AG04450 (cell line): ENCODE measurements at regions not wholly inside any gene's neighbourhood (a gene's known extent, or its start where the extent isn't known, plus 50 kb on each side); places are given as distances from the start of the nearest gene placed in this dataset.

Source experiments
- CTCF ChIA-PET: fragments of 300-600, 350-600 bp; formaldehyde crosslinking; extraction: SDS; loops from one replicate; lab custom pipeline; 2022; ENCODE audit warnings: antibody characterized with exemption, inconsistent platforms; lab: Charles Lee
- POLR2A ChIA-PET: fragments of 350-600 bp; formaldehyde crosslinking; extraction: SDS; loops from one replicate; lab custom pipeline; 2021; ENCODE audit warnings: antibody characterized with exemption, inconsistent platforms; lab: Yijun Ruan, JAX
- DNase-seq: peaks from one replicate; pipeline ENCODE4 v3.0.0-alpha.2; 2011; ENCODE audit warnings: low read depth, low spot score
- H3K27ac ChIP-seq: one replicate; pipeline ENCODE4 v1.5.1; 2012; ENCODE audit warnings: low read depth, low read length, control low read depth
- H3K27me3 ChIP-seq: one replicate; pipeline ENCODE4 v1.6.0; 2012; ENCODE audit warnings: low read length; ENCODE audit not compliant: control insufficient read depth, insufficient read depth
- H3K4me3 ChIP-seq: 2 replicates; pipeline ENCODE4 v1.5.1; 2011; ENCODE audit warnings: mild to moderate bottlenecking, low read depth, low read length, control low read depth
- H3K9me3 ChIP-seq: 2 replicates; pipeline ENCODE4 v1.5.1; 2012; ENCODE audit warnings: low read length; ENCODE audit not compliant: control insufficient read depth, insufficient read depth
- CTCF ChIP-seq: IDR thresholded peaks from 2 replicates; pipeline ENCODE4 v1.5.1; 2011; ENCODE audit warnings: low read depth, low read length, control low read depth, inconsistent platforms

- Histone ChIP-seq H3K27me3 (no peaks in the 10 kb centered on the region), H3K9me3 (no peaks in the 10 kb centered on the region), H3K27ac (no peak overlapping the region), H3K4me3 (no peak overlapping the region)
- CTCF ChIA-PET = interaction anchor here (1.5 kb wide), 1 partner anchor 86 kb away, joined by 6 read pairs; no protein-coding TSS in a partner anchor
- POLR2A ChIA-PET = no interaction called here
- no peak for DNase-seq
- no peak for TF ChIP-seq CTCF
These were observed 82.9 kb downstream of the ELOVL4 start for GRCh38 chr6:79864421-79864820.

DNA sequence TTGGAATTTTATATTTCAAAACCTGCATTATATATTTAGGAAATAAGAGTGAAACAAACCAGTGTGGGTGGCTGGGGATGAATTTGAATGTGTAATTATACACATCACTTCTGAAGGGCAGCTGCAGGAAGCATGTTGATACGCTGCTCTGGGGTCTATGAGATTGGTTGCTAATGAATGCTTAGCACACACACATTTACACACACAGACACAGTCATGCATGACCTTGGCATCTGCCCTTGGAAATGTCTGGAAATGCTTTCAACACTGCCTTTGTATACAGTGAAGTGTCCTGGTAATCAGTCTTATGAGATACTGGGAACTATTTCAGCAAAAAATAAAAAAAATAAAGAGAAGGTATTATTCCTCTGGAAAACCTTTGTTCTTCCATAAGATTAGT is 83.4 kb downstream of the ELOVL4 start:
- TF ChIP-seq CTCF = no peak
- CTCF ChIA-PET = interaction anchor here (1.8 kb wide), 1 partner anchor 86 kb away, joined by 7 read pairs; no protein-coding TSS in a partner anchor
- H3K27me3 ChIP-seq = no peaks in the 10 kb centered on the region
- no peak for DNase-seq
- no peak overlapping the region for H3K27ac ChIP-seq
- POLR2A ChIA-PET = no interaction called here
- no peaks in the 10 kb centered on the region for H3K9me3 ChIP-seq
- H3K4me3 ChIP-seq = no peak overlapping the region

GRCh38 chr6:79863566-79863965 is 83.8 kb downstream of the ELOVL4 start:
- no peak overlapping the region for H3K27ac ChIP-seq
- no peaks in the 10 kb centered on the region for H3K9me3 ChIP-seq
- no peak for DNase-seq
- TF ChIP-seq CTCF = no peak
- CTCF ChIA-PET = interaction anchor here (1.0 to 1.8 kb wide), 2 partner anchors 49 to 85 kb away, joined by 4 to 7 read pairs; no protein-coding TSS in a partner anchor
- no peaks in the 10 kb centered on the region for H3K27me3 ChIP-seq
- POLR2A ChIA-PET = no interaction called here
- H3K4me3 ChIP-seq = no peak overlapping the region

DNA sequence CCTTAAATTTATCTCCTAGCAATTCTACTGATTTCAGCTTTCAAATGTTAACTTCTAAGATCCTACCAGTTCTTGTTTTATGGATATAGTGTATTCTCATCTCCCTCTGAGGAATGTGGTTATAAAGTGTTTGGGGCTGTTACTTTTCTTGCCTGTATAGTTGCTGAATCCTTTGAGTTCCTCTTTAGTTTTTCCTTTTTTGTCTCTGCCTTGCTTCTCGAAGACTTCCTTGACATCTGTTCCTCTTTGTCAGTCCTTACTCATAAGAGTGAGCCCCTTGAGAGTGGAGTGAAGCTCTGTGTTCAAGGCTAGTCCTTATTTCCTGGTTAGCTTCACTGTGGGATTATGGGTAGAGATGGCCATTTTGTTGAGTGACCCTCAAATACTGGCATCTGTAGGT is 84.6 kb downstream of the ELOVL4 start:
- Histone ChIP-seq H3K9me3 (no peaks in the 10 kb centered on the region), H3K4me3 (no peak overlapping the region), H3K27me3 (no peaks in the 10 kb centered on the region), H3K27ac (no peak overlapping the region)
- ChIA-PET POLR2A (no interaction called here), CTCF (interaction anchor here (1.0 to 1.8 kb wide), 2 partner anchors 49 to 84 kb away, joined by 4 to 7 read pairs; no protein-coding TSS in a partner anchor)
- TF ChIP-seq CTCF = no peak
- DNase-seq = no peak

- POLR2A ChIA-PET = no interaction called here
- no peak for TF ChIP-seq CTCF
- no peaks in the 10 kb centered on the region for H3K27me3 ChIP-seq
- H3K9me3 ChIP-seq = no peaks in the 10 kb centered on the region
- CTCF ChIA-PET = interaction anchor here (1.8 kb wide), 1 partner anchor 84 kb away, joined by 7 read pairs; no protein-coding TSS in a partner anchor
- H3K27ac ChIP-seq = no peak overlapping the region
- H3K4me3 ChIP-seq = no peak overlapping the region
- no peak for DNase-seq
These were observed 85.2 kb downstream of the ELOVL4 start for GRCh38 chr6:79862126-79862525.
